Keratinocyte (primary cell): ENCODE measurements at regions not wholly inside any gene's neighbourhood (a gene's known extent, or its start where the extent isn't known, plus 50 kb on each side); places are given as distances from the start of the nearest gene placed in this dataset.

Experiments
- EZH2 ChIP-seq: IDR thresholded peaks from one replicate; pipeline ENCODE4 v1.6.1; 2012; ENCODE audit warnings: inconsistent platforms, mild to moderate bottlenecking, low read length, moderate library complexity
- TF ChIP-seq, protein P1 (sequence below), 3 experiments: IDR thresholded peaks in 1 of 3; conservative IDR thresholded peaks in 1 of 3; optimal IDR thresholded peaks in 1 of 3; 2 replicates in 2 of 3; 3 replicates in 1 of 3; pipeline versions ENCODE3 to v1.5.1; 2011; ENCODE audit warnings: low read length in 3 of 3, mild to moderate bottlenecking in 3 of 3, moderate library complexity in 2 of 3, control low read depth in 1 of 3, inconsistent platforms in 1 of 3; ENCODE audit not compliant: insufficient read depth in 2 of 3; ENCODE audit errors: extremely low read depth in 1 of 3

DNA sequence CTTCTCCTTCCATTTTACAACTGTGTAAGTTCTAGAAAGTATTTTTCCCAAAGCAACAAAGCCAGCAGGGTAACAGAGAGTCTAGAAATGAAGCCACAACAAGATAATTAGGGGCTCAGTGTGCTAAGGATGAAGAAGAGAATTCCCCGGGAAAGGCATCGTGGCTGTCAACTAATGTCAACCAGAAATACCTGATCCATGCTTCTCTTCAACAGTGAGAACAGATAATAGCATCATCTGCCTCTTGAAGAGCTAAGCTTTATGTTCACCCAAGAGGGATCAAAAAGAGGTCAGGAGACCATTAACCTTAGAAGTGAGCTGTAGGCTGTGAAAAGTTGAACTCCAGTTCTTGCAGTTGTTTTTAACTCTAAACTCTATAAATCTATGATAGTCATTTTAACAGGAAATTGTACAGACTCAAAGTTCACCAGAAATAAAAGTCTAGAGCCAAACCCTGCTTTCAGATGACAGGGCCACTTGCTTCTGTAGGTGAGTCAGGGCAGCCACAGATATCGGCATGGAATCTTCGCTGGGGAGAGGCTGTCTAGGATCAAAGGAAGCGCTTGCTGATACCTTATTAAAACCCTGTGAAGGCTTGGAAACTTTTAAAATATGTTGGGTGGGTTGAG lies 540.7 kb upstream of the ID2 start:
- TF ChIP-seq, protein P1, sequence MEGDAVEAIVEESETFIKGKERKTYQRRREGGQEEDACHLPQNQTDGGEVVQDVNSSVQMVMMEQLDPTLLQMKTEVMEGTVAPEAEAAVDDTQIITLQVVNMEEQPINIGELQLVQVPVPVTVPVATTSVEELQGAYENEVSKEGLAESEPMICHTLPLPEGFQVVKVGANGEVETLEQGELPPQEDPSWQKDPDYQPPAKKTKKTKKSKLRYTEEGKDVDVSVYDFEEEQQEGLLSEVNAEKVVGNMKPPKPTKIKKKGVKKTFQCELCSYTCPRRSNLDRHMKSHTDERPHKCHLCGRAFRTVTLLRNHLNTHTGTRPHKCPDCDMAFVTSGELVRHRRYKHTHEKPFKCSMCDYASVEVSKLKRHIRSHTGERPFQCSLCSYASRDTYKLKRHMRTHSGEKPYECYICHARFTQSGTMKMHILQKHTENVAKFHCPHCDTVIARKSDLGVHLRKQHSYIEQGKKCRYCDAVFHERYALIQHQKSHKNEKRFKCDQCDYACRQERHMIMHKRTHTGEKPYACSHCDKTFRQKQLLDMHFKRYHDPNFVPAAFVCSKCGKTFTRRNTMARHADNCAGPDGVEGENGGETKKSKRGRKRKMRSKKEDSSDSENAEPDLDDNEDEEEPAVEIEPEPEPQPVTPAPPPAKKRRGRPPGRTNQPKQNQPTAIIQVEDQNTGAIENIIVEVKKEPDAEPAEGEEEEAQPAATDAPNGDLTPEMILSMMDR (optimal IDR thresholded peaks at IDR 0.05 in 1 of 3, IDR thresholded peaks at IDR 0.05 in 1 of 3, conservative IDR thresholded peaks at IDR 0.05 in 1 of 3; ENCODE audit: extremely low read depth in 1 of 3, insufficient read depth in 2 of 3, low read length in 3 of 3), result no peak
- no peak for TF ChIP-seq EZH2
